Nephron (organoid): ENCODE measurements at regions not wholly inside any gene's neighbourhood (a gene's known extent, or its start where the extent isn't known, plus 50 kb on each side); places are given as distances from the start of the nearest gene placed in this dataset.

Source experiments
- H3K27ac Mint-ChIP-seq, 3 experiments: 2 replicates each; pipeline ENCODE4 v1.8.0; 2020; ENCODE audit warnings: mixed read lengths in 3 of 3, mild to moderate bottlenecking in 2 of 3, moderate library complexity in 1 of 3
- H3K27me3 Mint-ChIP-seq: 2 replicates; pipeline ENCODE4 v1.8.0; 2021; ENCODE audit warnings: low read depth, mild to moderate bottlenecking, moderate library complexity, mixed read lengths
- H3K36me3 Mint-ChIP-seq: 2 replicates; pipeline ENCODE4 v1.8.0; 2020; ENCODE audit warnings: low read depth, mixed read lengths
- H3K4me1 Mint-ChIP-seq: 2 replicates; pipeline ENCODE4 v1.8.0; 2020; ENCODE audit warnings: mixed read lengths
- H3K4me3 Mint-ChIP-seq, 3 experiments: 2 replicates each; pipeline ENCODE4 v1.8.0; 2020; ENCODE audit warnings: mild to moderate bottlenecking in 3 of 3, mixed read lengths in 3 of 3, moderate library complexity in 2 of 3
- H3K9me3 Mint-ChIP-seq: 2 replicates; pipeline ENCODE4 v1.8.0; 2020; ENCODE audit warnings: mixed read lengths
- CTCF ChIP-seq, 3 experiments: fragments of 200-600 bp; sonication (generic); IDR thresholded peaks; one replicate each; pipeline ENCODE4 v1.5.0; 2021; ENCODE audit warnings: antibody characterized with exemption in 3 of 3; ENCODE audit not compliant: unreplicated experiment in 3 of 3

GRCh38 chr10:10788761-10789160 is 228.9 kb upstream of the CELF2 start:
- Mint-ChIP-seq H3K27me3 (peaks cover 5% of the 10 kb centered on the region), H3K9me3 (peaks cover 6% of the 10 kb centered on the region), H3K27ac (no peak overlapping the region), H3K4me3 (no peak overlapping the region), H3K4me1 (peaks cover 20% of the 10 kb centered on the region), H3K36me3 (no peaks in the 10 kb centered on the region)
- TF ChIP-seq CTCF (IDR thresholded peaks at IDR 0.05; ENCODE audit: unreplicated experiment in 3 of 3), result no peak

- TF ChIP-seq CTCF (IDR thresholded peaks at IDR 0.05; ENCODE audit: unreplicated experiment in 3 of 3), result no peak
- H3K36me3 Mint-ChIP-seq, result no peaks in the 10 kb centered on the region
- H3K27ac Mint-ChIP-seq, result peak overlapping the region in 2 of 3 experiments; percentile 11 to 36
- H3K4me1 Mint-ChIP-seq, result peaks cover 36% of the 10 kb centered on the region
- peak overlapping the region in 2 of 3 experiments; percentile 54 to 57 for H3K4me3 Mint-ChIP-seq
- H3K27me3 Mint-ChIP-seq, result peaks cover 4% of the 10 kb centered on the region
- H3K9me3 Mint-ChIP-seq, result no peaks in the 10 kb centered on the region
These were observed 225.8 kb upstream of the CELF2 start for GRCh38 chr10:10791869-10792268.

GRCh38 chr10:10792681-10793080 is 225.0 kb upstream of the CELF2 start:
- H3K27me3 Mint-ChIP-seq, result peaks cover 4% of the 10 kb centered on the region
- H3K27ac Mint-ChIP-seq, result peak overlapping the region in 2 of 3 experiments; percentile 11 to 16
- no peaks in the 10 kb centered on the region for H3K36me3 Mint-ChIP-seq
- H3K4me1 Mint-ChIP-seq, result peaks cover 44% of the 10 kb centered on the region
- peak overlapping the region in 1 of 3 experiments; percentile 2 for H3K4me3 Mint-ChIP-seq
- H3K9me3 Mint-ChIP-seq, result no peaks in the 10 kb centered on the region
- TF ChIP-seq CTCF (IDR thresholded peaks at IDR 0.05; ENCODE audit: unreplicated experiment in 3 of 3), result no peak

GRCh38 chr10:10794046-10794445 is 223.6 kb upstream of the CELF2 start:
- Mint-ChIP-seq H3K4me3 (no peak overlapping the region), H3K27ac (no peak overlapping the region), H3K9me3 (no peaks in the 10 kb centered on the region), H3K36me3 (no peaks in the 10 kb centered on the region), H3K4me1 (peaks cover 57% of the 10 kb centered on the region), H3K27me3 (peaks cover 8% of the 10 kb centered on the region)
- TF ChIP-seq CTCF (IDR thresholded peaks at IDR 0.05; ENCODE audit: unreplicated experiment in 3 of 3), result no peak

GRCh38 chr10:10794791-10795191 is 222.9 kb upstream of the CELF2 start:
- Mint-ChIP-seq H3K27me3 (peaks cover 8% of the 10 kb centered on the region), H3K4me1 (peaks cover 57% of the 10 kb centered on the region), H3K36me3 (no peaks in the 10 kb centered on the region), H3K9me3 (no peaks in the 10 kb centered on the region), H3K4me3 (no peak overlapping the region), H3K27ac (no peak overlapping the region)
- TF ChIP-seq CTCF (IDR thresholded peaks at IDR 0.05; ENCODE audit: unreplicated experiment in 3 of 3), result no peak

GRCh38 chr10:10796061-10796773 is 221.5 kb upstream of the CELF2 start:
- Mint-ChIP-seq H3K4me1 (peaks cover 57% of the 10 kb centered on the region), H3K4me3 (peak overlapping the region in 1 of 3 experiments; percentile 46), H3K27me3 (peaks cover 8% of the 10 kb centered on the region), H3K9me3 (no peaks in the 10 kb centered on the region), H3K36me3 (no peaks in the 10 kb centered on the region), H3K27ac (peak overlapping the region in 2 of 3 experiments; percentile 80 to 90)
- TF ChIP-seq CTCF (IDR thresholded peaks at IDR 0.05; ENCODE audit: unreplicated experiment in 3 of 3), result no peak
